ENCODE measurements at regions not wholly inside any gene's neighbourhood (a gene's known extent, or its start where the extent isn't known, plus 50 kb on each side); places are given as distances from the start of the nearest gene placed in this dataset.
"Not testable (repeated sequence)": the region's sequence is repeated elsewhere in the genome, so short reads cannot be mapped to it uniquely, and the experiment has no call there.

GRCh38 chr5:120146787-120147186, 317.3 kb upstream of the PRR16 start:
- no peak for TF ChIP-seq CTCF (IDR thresholded peaks at IDR 0.05)
- Histone ChIP-seq H3K79me2 (no peaks in the 10 kb centered on the region), H3K9me3 (ENCODE audit: control insufficient read depth, low read length) (no peaks in the 10 kb centered on the region)

GRCh38 chr5:120147911-120148310, 316.2 kb upstream of the PRR16 start:
- H3K27me3 ChIP-seq (ENCODE audit: control insufficient read depth, insufficient read depth, low read length); H3K4me2 ChIP-seq (ENCODE audit: low read length); H3K36me3 ChIP-seq (ENCODE audit: control insufficient read depth, insufficient read depth, low read length); H3K9me3 ChIP-seq (ENCODE audit: control insufficient read depth, low read length); H3K4me3 ChIP-seq (ENCODE audit: low read depth, low read length); H3K79me2 ChIP-seq; H3K4me1 ChIP-seq; H3K9ac ChIP-seq; H2AFZ ChIP-seq; H3K27ac ChIP-seq: not testable (repeated sequence)

More at GRCh38 chr5:120146787-120147186, 317.3 kb upstream of the PRR16 start:
- no peaks in the 10 kb centered on the region for H3K27me3 ChIP-seq (ENCODE audit: control insufficient read depth, insufficient read depth, low read length)
- no peak overlapping the region for H3K4me2 ChIP-seq (ENCODE audit: low read length)
- H3K36me3 ChIP-seq (ENCODE audit: control insufficient read depth, insufficient read depth, low read length), result no peaks in the 10 kb centered on the region
- no peak overlapping the region for H3K9ac ChIP-seq
- no peak overlapping the region for H3K4me3 ChIP-seq (ENCODE audit: low read depth, low read length)
- H3K27ac ChIP-seq, result no peak overlapping the region
- H2AFZ ChIP-seq, result no peak overlapping the region
- H3K4me1 ChIP-seq, result no peaks in the 10 kb centered on the region

GRCh38 chr5:120150770-120151169, 313.3 kb upstream of the PRR16 start:
- Histone ChIP-seq H3K4me1 (no peaks in the 10 kb centered on the region), H3K9me3 (ENCODE audit: control insufficient read depth, low read length) (no peaks in the 10 kb centered on the region), H3K9ac (no peak overlapping the region), H2AFZ (no peak overlapping the region), H3K4me3 (ENCODE audit: low read depth, low read length) (no peak overlapping the region), H3K4me2 (ENCODE audit: low read length) (no peak overlapping the region), H3K79me2 (no peaks in the 10 kb centered on the region), H3K27ac (no peak overlapping the region), H3K27me3 (ENCODE audit: control insufficient read depth, insufficient read depth, low read length) (no peaks in the 10 kb centered on the region), H3K36me3 (ENCODE audit: control insufficient read depth, insufficient read depth, low read length) (no peaks in the 10 kb centered on the region)
- TF ChIP-seq CTCF (IDR thresholded peaks at IDR 0.05), result no peak

- H3K4me1 ChIP-seq, result no peaks in the 10 kb centered on the region
- H3K9ac ChIP-seq, result no peak overlapping the region
- H3K4me3 ChIP-seq (ENCODE audit: low read depth, low read length), result no peak overlapping the region
These were observed 312.9 kb upstream of the PRR16 start for GRCh38 chr5:120151181-120151580.

GRCh38 chr5:120151825-120152224, 312.3 kb upstream of the PRR16 start:
- Histone ChIP-seq H3K9me3 (ENCODE audit: control insufficient read depth, low read length) (no peaks in the 10 kb centered on the region), H3K9ac (no peak overlapping the region), H3K27me3 (ENCODE audit: control insufficient read depth, insufficient read depth, low read length) (no peaks in the 10 kb centered on the region), H3K4me2 (ENCODE audit: low read length) (no peak overlapping the region), H3K79me2 (no peaks in the 10 kb centered on the region), H3K27ac (no peak overlapping the region), H2AFZ (no peak overlapping the region), H3K4me3 (ENCODE audit: low read depth, low read length) (no peak overlapping the region), H3K36me3 (ENCODE audit: control insufficient read depth, insufficient read depth, low read length) (no peaks in the 10 kb centered on the region), H3K4me1 (no peaks in the 10 kb centered on the region)
- TF ChIP-seq CTCF (IDR thresholded peaks at IDR 0.05), result no peak

More at GRCh38 chr5:120151181-120151580, 312.9 kb upstream of the PRR16 start:
- H3K27ac ChIP-seq, result no peak overlapping the region
- H3K9me3 ChIP-seq (ENCODE audit: control insufficient read depth, low read length), result no peaks in the 10 kb centered on the region
- H3K36me3 ChIP-seq (ENCODE audit: control insufficient read depth, insufficient read depth, low read length), result no peaks in the 10 kb centered on the region
- no peaks in the 10 kb centered on the region for H3K27me3 ChIP-seq (ENCODE audit: control insufficient read depth, insufficient read depth, low read length)
- H3K79me2 ChIP-seq, result no peaks in the 10 kb centered on the region
- no peak for TF ChIP-seq CTCF (IDR thresholded peaks at IDR 0.05)
- no peak overlapping the region for H2AFZ ChIP-seq
- H3K4me2 ChIP-seq (ENCODE audit: low read length), result no peak overlapping the region
